Liver (tissue), 8 donors: ENCODE measurements at regions not wholly inside any gene's neighbourhood (a gene's known extent, or its start where the extent isn't known, plus 50 kb on each side); places are given as distances from the start of the nearest gene placed in this dataset.
"Not testable (repeated sequence)": the region's sequence is repeated elsewhere in the genome, so short reads cannot be mapped to it uniquely, and the experiment has no call there.

Experiments used
- DNase-seq: peaks from one replicate; pipeline ENCODE4 v3.0.0-alpha.2; 2017; ENCODE audit warnings: low spot score
- H3K27ac ChIP-seq, 2 donors: one replicate each; pipeline ENCODE4 v1.7.0; 2013; ENCODE audit warnings: inconsistent platforms in 2 of 2, low read length in 2 of 2, control low read depth in 1 of 2, low read depth in 1 of 2, mild to moderate bottlenecking in 1 of 2
- H3K27me3 ChIP-seq, 4 donors: one replicate each; pipeline versions ENCODE4 v1.6.1 to v1.7.0; 2013; ENCODE audit warnings: low read length in 3 of 4, inconsistent platforms in 1 of 4, mild to moderate bottlenecking in 1 of 4, moderate library complexity in 1 of 4; ENCODE audit not compliant: control insufficient read depth in 4 of 4, insufficient read depth in 4 of 4
- H3K36me3 ChIP-seq, 4 donors: one replicate each; pipeline versions ENCODE4 v1.6.1 to v1.7.0; 2013; ENCODE audit warnings: low read length in 3 of 4, mild to moderate bottlenecking in 3 of 4, low read depth in 1 of 4, moderate library complexity in 1 of 4; ENCODE audit not compliant: control insufficient read depth in 4 of 4, insufficient read depth in 3 of 4
- H3K4me1 ChIP-seq, 4 donors: one replicate each; pipeline versions ENCODE4 v1.6.1 to v1.7.0; 2013; ENCODE audit warnings: low read length in 3 of 4, mild to moderate bottlenecking in 3 of 4, moderate library complexity in 1 of 4; ENCODE audit not compliant: control insufficient read depth in 4 of 4, insufficient read depth in 4 of 4
- H3K4me3 ChIP-seq, 3 donors: one replicate each; pipeline versions ENCODE4 v1.6.1 to v1.7.0; 2013; ENCODE audit warnings: low read length in 3 of 3, control low read depth in 1 of 3, low read depth in 1 of 3, mild to moderate bottlenecking in 1 of 3
- H3K9ac ChIP-seq, 2 donors: one replicate each; pipeline ENCODE4 v1.7.0; 2013; ENCODE audit warnings: low read length in 2 of 2, mild to moderate bottlenecking in 2 of 2, moderate library complexity in 2 of 2, control low read depth in 1 of 2, low read depth in 1 of 2
- H3K9me3 ChIP-seq, 4 donors: one replicate each; pipeline versions ENCODE4 v1.6.1 to v1.7.0; 2013; ENCODE audit warnings: low read length in 3 of 4; ENCODE audit not compliant: control insufficient read depth in 4 of 4
- CTCF ChIP-seq: fragments of 150-350 bp; IDR thresholded peaks from 2 replicates; pipeline ENCODE4 v1.5.1; 2017; ENCODE audit warnings: improper control_type of control experiment, low read depth, low read length; ENCODE audit not compliant: missing input control
- EGR1 ChIP-seq, 2 donors: IDR thresholded peaks; 2 replicates each; pipeline ENCODE4 v1.6.1; 2016 to 2018; ENCODE audit warnings: antibody characterized with exemption in 2 of 2, low read depth in 2 of 2
- FOXA1 ChIP-seq: IDR thresholded peaks from 2 replicates; pipeline ENCODE4 v1.6.1; 2016; ENCODE audit warnings: antibody characterized with exemption
- FOXA2 ChIP-seq: IDR thresholded peaks from 2 replicates; pipeline ENCODE4 v1.6.1; 2016; ENCODE audit warnings: antibody characterized with exemption
- HNF4A ChIP-seq, 2 donors: conservative IDR thresholded peaks; 2 replicates each; pipeline ENCODE4 v1.6.1; 2016; ENCODE audit warnings: antibody characterized with exemption in 2 of 2, mild to moderate bottlenecking in 2 of 2
- HNF4G ChIP-seq: IDR thresholded peaks from 2 replicates; pipeline ENCODE4 v1.6.1; 2016; ENCODE audit warnings: antibody characterized with exemption
- JUND ChIP-seq, 2 donors: IDR thresholded peaks; 2 replicates each; pipeline ENCODE4 v1.6.1; 2016; ENCODE audit warnings: antibody characterized with exemption in 2 of 2
- MAX ChIP-seq: IDR thresholded peaks from 2 replicates; pipeline ENCODE4 v1.6.1; 2016; ENCODE audit warnings: antibody characterized with exemption
- REST ChIP-seq: IDR thresholded peaks from 2 replicates; pipeline ENCODE4 v1.6.1; 2016; ENCODE audit warnings: antibody characterized with exemption, mild to moderate bottlenecking
- RXRA ChIP-seq, 2 donors: IDR thresholded peaks; 2 replicates each; pipeline ENCODE4 v1.6.1; 2017 to 2018; ENCODE audit warnings: antibody characterized with exemption in 2 of 2, mild to moderate bottlenecking in 1 of 2
- SP1 ChIP-seq: IDR thresholded peaks from 2 replicates; pipeline ENCODE4 v1.6.1; 2018; ENCODE audit warnings: antibody characterized with exemption, mild to moderate bottlenecking
- TAF1 ChIP-seq: conservative IDR thresholded peaks from 2 replicates; pipeline ENCODE4 v1.6.1; 2016; ENCODE audit warnings: antibody characterized with exemption, mild to moderate bottlenecking
- ZBTB33 ChIP-seq: IDR thresholded peaks from 2 replicates; pipeline ENCODE4 v1.6.1; 2016; ENCODE audit warnings: antibody characterized with exemption
- WGBS: extraction: QIAGEN DNeasy Blood & Tissue Kit; methylation state at CpG from one replicate; pipeline ENCODE4 v1.1.7; 2013; 5-methylcytosine and 5-hydroxymethylcytosine counted together
- donor health status: healthy.
- donor health status: healthy.
- donor health status: healthy.
- donor health status: healthy.
- donor health status: healthy.

GRCh38 chrX:109040057-109040456 is 303.7 kb upstream of the IRS4 start (continued):
- TF ChIP-seq EGR1 (IDR thresholded peaks at IDR 0.05; ENCODE audit: low read depth in 2 of 2): no peak
- no peak for TF ChIP-seq ZBTB33

- no peaks in the 10 kb centered on the region for H3K36me3 ChIP-seq
- no peak overlapping the region for H3K9ac ChIP-seq
- no peaks in the 10 kb centered on the region for H3K27me3 ChIP-seq
- H3K27ac ChIP-seq: no peak overlapping the region
- WGBS: 62% methylated on average over 2 of the region's 2 CpGs
- H3K4me1 ChIP-seq: no peaks in the 10 kb centered on the region
- no peak overlapping the region for H3K4me3 ChIP-seq
- TF ChIP-seq CTCF (no peak), TAF1 (no peak), HNF4A (conservative IDR thresholded peaks at IDR 0.05) (no peak), HNF4G (no peak), MAX (no peak), ZBTB33 (no peak), RXRA (IDR thresholded peaks at IDR 0.05) (no peak), FOXA1 (no peak), JUND (IDR thresholded peaks at IDR 0.05) (no peak), FOXA2 (no peak), SP1 (no peak)
- no peak for DNase-seq
- peaks cover 0 to 1% (median 0%) of the 10 kb centered on the region in 4 donors for H3K9me3 ChIP-seq
Observed at GRCh38 chrX:109036624-109037023, 300.3 kb upstream of the IRS4 start.

- TF ChIP-seq EGR1 (IDR thresholded peaks at IDR 0.05; ENCODE audit: low read depth in 2 of 2) (no peak), MAX (no peak), HNF4A (conservative IDR thresholded peaks at IDR 0.05) (no peak), ZBTB33 (no peak), REST (no peak)
- Histone ChIP-seq H3K4me1 (no peaks in the 10 kb centered on the region), H3K9ac (no peak overlapping the region), H3K36me3 (no peaks in the 10 kb centered on the region), H3K27me3 (peaks cover 0 to 5% (median 0%) of the 10 kb centered on the region in 4 donors), H3K9me3 (no peaks in the 10 kb centered on the region), H3K4me3 (no peak overlapping the region), H3K27ac (no peak overlapping the region)
- no peak for DNase-seq
Observed at GRCh38 chrX:108993909-108994308, 257.5 kb upstream of the IRS4 start.

GRCh38 chrX:108972899-108973298 is 236.5 kb upstream of the IRS4 start:
- not testable (repeated sequence) for H3K4me3 ChIP-seq, DNase-seq, H3K27me3 ChIP-seq, H3K9me3 ChIP-seq, H3K4me1 ChIP-seq, H3K27ac ChIP-seq, H3K36me3 ChIP-seq, H3K9ac ChIP-seq
- 85% methylated on average over 3 of the region's 3 CpGs for WGBS
